C4-2B (cell line): ENCODE measurements at regions not wholly inside any gene's neighbourhood (a gene's known extent, or its start where the extent isn't known, plus 50 kb on each side); places are given as distances from the start of the nearest gene placed in this dataset.

Source experiments
- ZFX ChIP-seq: fragments of 450-650 bp; IDR thresholded peaks from 2 replicates; pipeline ENCODE4 v1.6.1; 2017
- TF ChIP-seq, protein P1 (sequence below): fragments of 450-650 bp; conservative IDR thresholded peaks from 2 replicates; pipeline ENCODE4 v1.5.1; 2017; ENCODE audit warnings: mild to moderate bottlenecking

DNA sequence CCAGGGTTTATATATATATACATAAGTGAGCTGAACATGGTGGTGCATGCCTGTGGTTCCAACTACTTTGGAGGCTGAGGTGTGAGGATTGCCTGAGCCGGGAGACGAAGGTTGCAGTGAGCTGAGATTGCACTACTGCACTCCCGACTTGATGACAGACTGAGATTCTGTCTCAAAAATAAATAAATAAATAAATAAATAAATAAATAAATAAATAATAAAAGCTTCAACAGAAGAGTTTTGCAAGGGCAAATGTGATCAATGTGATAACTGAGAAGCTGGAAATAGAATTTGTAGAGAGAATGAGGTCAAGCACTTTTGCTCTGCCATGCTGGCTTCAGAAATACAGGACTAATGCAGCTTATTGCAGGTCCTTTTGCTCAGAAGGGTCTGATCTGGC lies 855.8 kb upstream of the PRMT6 start:
- TF ChIP-seq, protein P1, sequence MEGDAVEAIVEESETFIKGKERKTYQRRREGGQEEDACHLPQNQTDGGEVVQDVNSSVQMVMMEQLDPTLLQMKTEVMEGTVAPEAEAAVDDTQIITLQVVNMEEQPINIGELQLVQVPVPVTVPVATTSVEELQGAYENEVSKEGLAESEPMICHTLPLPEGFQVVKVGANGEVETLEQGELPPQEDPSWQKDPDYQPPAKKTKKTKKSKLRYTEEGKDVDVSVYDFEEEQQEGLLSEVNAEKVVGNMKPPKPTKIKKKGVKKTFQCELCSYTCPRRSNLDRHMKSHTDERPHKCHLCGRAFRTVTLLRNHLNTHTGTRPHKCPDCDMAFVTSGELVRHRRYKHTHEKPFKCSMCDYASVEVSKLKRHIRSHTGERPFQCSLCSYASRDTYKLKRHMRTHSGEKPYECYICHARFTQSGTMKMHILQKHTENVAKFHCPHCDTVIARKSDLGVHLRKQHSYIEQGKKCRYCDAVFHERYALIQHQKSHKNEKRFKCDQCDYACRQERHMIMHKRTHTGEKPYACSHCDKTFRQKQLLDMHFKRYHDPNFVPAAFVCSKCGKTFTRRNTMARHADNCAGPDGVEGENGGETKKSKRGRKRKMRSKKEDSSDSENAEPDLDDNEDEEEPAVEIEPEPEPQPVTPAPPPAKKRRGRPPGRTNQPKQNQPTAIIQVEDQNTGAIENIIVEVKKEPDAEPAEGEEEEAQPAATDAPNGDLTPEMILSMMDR, result no peak
- TF ChIP-seq ZFX, result no peak
